HG03196 (cell line): ENCODE measurements at regions not wholly inside any gene's neighbourhood (a gene's known extent, or its start where the extent isn't known, plus 50 kb on each side); places are given as distances from the start of the nearest gene placed in this dataset.

ENCODE experiments used
- ATAC-seq: cut with Tn5 transposase; IDR thresholded peaks from one replicate; pipeline ENCODE4 v1.9.1; 2021; ENCODE audit not compliant: unreplicated experiment

DNA sequence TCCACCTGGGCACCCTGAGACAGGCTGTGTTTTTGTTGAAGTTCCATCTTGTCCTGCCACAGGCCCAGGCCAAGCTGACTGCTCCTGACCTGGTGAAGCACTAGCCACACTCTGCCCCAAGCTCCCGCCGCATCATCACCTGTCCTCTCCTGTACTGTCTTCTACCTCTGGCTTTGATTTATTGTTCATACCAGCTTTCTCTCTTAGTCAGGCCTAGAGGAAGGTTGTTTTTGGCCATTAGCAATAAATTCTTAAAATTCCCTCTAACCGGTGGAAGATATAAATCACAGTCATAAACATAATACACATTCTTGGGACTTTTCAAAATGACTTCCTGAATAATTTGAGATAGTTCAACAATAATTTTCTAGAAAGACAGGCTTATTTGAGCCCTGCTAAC is 169.4 kb downstream of the DAD1 start:
- no peak for ATAC-seq

DNA sequence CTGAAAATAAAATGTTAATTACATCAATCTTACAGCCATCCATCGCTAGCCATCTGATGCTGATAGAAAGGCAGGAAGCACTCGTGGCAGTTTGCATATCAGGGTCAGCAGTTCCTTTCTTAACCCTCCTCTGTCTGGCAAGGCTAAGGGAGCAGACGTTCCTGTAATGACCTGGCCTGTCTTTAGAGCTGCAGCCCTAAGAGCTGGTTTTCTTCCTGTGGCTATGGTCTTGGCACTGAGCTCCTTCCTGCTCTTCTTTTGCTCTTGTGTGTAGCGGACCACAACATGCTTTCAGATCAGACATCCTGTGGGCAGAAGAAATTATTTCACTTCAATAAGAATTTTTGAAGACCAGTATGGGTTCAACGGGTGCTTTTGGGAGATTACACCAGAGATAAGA is 170.4 kb downstream of the DAD1 start:
- no peak for ATAC-seq

DNA sequence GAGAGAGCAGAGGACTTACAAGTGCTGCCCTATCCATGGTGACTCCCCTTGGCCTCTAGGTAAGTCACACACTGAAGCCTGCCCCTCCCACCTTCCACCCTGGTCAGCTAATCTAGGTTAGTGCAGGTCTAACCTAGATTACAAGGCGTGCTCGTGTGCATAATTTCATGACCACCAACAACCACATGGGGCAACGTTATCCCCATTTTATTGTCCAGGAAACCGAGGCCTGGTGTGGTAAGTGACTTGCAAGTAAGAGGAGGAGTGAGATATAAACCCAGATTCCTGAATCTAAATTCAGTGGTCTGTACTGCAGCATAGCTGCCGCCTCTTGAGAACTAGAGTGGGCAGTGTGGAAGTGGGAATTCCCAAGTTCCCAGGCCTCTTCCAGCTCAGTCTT is 171.1 kb downstream of the DAD1 start:
- ATAC-seq = no peak

- no peak for ATAC-seq
These were observed 172.8 kb downstream of the DAD1 start for GRCh38 chr14:22416193-22416592.

GRCh38 chr14:22415605-22415959 is 173.4 kb downstream of the DAD1 start:
- ATAC-seq = no peak

DNA sequence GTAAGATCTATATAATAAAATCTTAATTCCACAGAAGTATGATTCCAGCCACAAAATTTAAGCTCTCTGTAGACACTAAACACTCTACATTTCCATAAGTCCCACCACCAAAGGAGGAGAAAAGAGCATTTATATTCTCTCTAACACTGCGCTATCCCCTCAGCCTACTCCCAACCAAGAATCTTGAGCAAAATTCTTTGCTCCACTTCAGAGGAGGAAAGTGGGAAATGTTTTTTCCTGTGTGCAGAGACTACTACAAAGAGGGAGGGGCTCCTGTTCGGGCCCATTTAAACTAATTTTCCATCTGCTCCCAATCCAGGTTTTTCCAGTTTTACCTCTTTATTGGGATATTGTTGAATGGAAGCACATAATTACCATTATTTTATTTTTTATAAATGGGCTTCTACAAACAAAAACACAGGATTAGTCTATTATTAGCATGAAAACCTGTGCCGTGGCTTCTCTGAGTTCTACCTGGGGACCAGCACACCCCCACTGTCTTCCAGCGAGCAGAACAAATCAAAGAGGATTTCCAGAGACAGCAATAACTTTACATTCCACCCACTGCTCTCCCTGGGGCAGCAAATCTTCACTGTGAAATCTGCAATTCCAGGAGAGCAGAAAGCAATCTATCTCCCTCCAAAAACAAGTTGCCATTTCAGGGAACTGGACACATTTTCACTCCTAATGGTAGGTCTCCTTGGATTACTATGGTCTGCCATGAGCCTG is 174.0 kb downstream of the DAD1 start:
- ATAC-seq = no peak

DNA sequence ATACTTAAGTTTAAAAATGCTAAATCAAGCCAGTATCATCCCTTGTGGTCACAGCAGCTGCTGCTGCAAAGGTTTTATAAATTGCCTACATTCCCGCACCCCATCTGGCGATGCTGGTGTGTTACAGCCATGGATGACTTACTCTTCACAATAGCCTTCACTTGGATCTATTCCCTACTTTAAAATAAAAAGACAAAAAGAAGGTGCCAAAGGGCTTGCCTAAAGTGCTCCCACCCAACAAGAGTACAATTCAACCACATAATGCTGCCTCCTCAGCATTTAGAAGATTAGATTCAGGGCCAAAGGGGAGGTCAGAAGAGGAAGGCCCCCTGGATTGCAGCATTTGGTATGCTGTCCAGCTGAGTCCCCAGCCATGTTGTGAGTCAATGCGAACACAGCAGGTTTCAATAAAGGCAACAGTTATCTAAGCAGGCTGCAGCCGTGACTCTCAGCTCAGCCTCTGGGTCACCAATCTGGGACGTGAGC is 176.1 kb downstream of the DAD1 start:
- ATAC-seq = no peak

- ATAC-seq = no peak
These were observed 177.5 kb downstream of the DAD1 start for GRCh38 chr14:22411398-22412055.

- ATAC-seq = no peak
These were observed 178.5 kb downstream of the DAD1 start for GRCh38 chr14:22410497-22410896.

DNA sequence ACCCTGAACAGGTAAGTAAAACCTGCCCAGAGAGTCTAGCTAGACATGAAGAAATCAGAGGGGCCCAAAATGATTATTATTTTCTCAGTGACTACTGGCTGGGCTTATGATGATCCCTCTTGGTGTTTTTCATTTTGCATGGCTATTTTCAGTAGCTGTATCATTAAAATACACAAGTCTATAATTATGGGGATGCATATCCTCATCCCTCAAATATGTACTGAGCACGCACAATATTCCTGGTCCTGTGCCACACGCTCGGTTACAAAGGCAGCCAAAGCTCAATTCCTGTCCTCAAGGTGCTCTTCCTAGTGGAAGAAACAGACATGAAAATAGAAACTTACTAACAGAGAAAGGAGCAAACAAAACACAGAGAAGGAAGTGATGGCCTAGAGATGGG is 180.0 kb downstream of the DAD1 start:
- no peak for ATAC-seq

DNA sequence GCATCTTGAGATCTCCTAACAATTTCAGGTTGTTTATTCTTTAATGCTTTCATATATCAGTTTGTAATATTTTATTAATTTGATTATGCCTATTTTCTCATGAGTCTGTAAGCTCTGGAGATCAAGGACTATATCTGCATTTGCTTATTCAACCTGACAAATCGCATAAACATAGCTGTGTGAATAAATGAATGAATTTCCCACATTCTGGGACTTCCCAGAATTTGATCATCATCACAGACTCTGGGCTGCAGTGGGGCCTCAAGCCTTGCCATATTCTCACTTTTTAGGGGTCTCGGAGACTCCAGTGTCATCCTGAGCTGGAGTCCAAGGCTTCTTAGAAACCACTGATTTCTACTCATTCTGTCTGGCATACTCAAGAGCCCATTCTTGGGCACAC is 180.5 kb downstream of the DAD1 start:
- no peak for ATAC-seq

- ATAC-seq = no peak
These were observed 182.0 kb downstream of the DAD1 start for GRCh38 chr14:22407033-22407432.

GRCh38 chr14:22405201-22405600 is 183.8 kb downstream of the DAD1 start:
- no peak for ATAC-seq

DNA sequence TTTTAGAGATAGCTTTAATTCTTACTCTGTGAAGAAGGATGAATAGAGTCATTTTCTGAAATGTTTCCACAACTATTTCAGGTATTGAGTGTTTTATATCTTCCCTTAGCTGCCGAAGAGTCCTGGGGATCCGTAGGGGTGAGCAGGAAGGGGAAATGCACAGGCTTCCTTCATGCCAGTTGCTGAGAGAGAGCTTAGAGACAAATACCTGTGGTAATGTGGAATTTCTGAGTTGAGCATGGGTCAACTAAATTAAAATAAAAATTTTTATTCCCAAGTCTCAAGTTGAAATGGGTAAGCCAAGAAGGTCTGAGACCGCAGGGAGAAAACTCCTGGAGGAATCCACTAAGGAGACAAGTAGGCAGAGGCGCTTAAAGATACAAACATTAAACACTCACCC is 185.7 kb downstream of the DAD1 start:
- ATAC-seq = no peak

DNA sequence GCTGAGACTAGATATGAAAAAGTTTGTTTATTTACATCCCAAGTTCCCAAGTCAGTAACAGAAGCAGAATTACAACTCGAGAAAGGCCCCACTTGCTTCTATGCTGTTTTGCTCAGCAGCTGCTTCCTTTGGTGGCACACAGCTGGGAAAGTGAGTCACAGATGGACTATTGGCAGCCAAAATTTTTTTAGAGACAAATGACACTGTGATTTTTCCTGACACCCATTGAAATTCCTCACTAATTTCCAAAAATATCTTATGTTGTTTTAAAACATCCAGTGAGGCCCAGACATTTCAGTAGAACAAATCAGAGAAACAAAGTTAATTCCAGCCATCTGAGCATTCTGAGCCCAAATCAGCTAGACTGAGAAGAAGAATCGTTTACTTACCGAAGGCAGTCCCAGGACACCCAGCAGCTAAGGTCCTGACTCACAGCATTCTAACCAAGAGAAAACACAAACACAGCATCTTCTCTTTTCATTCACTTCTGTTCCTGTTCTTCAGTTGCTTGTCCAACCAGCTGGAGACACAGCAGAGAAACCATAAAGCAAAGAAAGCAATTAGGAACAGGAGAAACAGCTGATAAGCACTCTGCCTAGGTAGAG is 188.3 kb downstream of the DAD1 start:
- ATAC-seq = no peak

GRCh38 chr14:22399776-22400175 is 189.2 kb downstream of the DAD1 start:
- ATAC-seq = no peak

DNA sequence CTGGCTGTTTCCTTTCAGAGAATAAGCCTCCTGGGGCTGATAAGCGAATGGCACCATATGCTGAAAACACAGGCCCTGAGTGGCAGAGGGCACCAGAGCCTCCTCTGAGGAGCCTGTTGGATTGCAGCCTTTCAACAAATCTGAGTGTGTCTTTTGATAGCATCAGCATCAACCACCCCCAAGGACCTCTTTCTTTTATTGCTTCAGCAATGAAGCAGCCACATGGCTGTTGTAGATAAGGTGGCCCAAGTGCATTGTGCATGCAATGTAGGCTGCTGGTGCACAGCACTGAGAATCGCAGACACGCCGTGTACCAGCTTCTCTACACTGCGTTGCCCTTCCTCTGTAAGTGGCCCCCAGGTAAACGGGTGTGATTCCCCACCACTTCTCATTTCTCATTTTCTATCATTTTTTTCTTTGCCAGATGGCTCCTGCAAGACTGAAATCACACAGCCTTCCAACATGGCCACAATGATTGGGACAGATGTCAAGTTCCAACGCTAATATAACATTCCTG is 191.7 kb downstream of the DAD1 start:
- no peak for ATAC-seq

- no peak for ATAC-seq
These were observed 193.2 kb downstream of the DAD1 start for GRCh38 chr14:22395803-22396202.

DNA sequence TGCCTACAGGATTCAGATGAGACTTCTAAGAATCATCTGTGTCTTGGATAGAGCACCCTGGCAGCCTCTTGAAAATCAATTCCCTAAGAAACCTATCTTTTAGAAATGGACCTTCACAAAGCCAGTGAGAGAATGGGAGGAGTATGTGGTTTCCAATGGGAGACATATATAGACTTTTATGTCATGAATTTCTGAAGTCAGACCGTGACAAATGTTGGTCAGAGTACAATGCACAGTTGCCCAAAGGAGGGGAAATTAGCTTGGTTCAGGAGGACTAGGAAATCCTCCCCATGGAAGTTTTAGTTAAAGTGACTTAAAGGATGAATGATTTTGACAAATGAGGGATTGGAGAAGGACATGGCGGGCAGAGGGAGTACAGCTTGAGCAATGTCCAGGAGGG is 194.4 kb downstream of the DAD1 start:
- no peak for ATAC-seq

- ATAC-seq = no peak
These were observed 195.2 kb downstream of the DAD1 start for GRCh38 chr14:22393796-22394195.

DNA sequence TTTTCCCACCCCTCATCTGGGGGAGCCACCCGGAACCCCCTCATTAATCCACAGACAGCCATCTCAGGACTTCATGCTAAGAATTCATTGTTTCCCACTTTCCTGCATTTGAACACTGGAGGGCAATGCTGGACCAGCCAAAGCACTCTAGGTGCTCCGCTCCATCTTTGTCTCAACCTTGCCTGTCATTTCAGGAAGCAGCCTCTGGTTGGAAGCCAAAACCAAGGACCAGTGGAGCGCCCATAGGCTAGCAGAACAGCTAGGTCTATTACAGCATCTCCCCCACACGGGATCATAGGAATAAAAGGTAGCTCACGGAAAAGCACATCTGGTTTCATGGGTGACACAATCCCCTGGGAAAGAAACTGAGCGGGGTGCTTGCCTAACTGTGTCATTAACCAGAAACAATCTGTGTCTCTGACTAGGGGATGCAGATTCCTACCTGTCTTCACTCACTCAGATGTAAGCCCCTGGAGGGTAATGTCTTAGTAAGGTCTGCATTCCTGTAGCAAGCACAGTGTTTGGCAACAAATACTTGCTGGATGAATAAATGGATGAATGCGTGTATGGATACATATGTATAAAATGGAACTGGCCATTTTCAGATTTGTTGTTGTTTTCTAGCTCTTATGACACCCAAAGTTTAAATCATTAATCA is 197.0 kb downstream of the DAD1 start:
- no peak for ATAC-seq
